ENCODE measurements at regions not wholly inside any gene's neighbourhood (a gene's known extent, or its start where the extent isn't known, plus 50 kb on each side); places are given as distances from the start of the nearest gene placed in this dataset.

DNA sequence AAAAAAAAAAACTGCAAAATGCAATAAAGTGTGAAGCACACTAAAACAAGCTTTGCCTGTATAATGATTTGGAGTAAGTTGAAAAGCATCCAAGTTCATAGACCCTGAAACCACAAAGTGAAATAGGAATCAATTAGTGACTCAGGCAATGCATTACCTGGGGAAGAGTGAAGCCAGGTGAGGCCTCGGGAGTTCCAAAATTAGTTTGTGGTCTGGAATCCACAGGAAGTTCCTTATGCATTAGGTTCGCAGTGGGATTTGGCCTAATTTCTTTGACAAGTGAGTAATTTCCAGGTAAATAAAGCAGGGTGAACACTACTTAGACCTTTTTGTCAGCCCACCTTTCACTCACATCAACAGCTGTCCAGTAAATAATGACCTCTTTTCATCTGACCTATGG lies 490.8 kb downstream of the CBLN4 start:
- TF ChIP-seq, protein P1, sequence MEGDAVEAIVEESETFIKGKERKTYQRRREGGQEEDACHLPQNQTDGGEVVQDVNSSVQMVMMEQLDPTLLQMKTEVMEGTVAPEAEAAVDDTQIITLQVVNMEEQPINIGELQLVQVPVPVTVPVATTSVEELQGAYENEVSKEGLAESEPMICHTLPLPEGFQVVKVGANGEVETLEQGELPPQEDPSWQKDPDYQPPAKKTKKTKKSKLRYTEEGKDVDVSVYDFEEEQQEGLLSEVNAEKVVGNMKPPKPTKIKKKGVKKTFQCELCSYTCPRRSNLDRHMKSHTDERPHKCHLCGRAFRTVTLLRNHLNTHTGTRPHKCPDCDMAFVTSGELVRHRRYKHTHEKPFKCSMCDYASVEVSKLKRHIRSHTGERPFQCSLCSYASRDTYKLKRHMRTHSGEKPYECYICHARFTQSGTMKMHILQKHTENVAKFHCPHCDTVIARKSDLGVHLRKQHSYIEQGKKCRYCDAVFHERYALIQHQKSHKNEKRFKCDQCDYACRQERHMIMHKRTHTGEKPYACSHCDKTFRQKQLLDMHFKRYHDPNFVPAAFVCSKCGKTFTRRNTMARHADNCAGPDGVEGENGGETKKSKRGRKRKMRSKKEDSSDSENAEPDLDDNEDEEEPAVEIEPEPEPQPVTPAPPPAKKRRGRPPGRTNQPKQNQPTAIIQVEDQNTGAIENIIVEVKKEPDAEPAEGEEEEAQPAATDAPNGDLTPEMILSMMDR (conservative IDR thresholded peaks at IDR 0.05) = no peak
- no peak for TF ChIP-seq EZH2 (IDR thresholded peaks at IDR 0.05; ENCODE audit: low read depth)

Data from PC-9 (cell line).